OCI-LY1 (cell line): ENCODE measurements at regions not wholly inside any gene's neighbourhood (a gene's known extent, or its start where the extent isn't known, plus 50 kb on each side); places are given as distances from the start of the nearest gene placed in this dataset.

Source experiments
- H2AFZ ChIP-seq: fragments of 200-600 bp; sonication (generic), shearing (Covaris generic); 2 replicates; pipeline ENCODE4 v1.6.0; 2014; ENCODE audit warnings: antibody characterized with exemption, mild to moderate bottlenecking, low read length
- H3F3A ChIP-seq: fragments of 200-600 bp; sonication (generic), shearing (Covaris generic); 2 replicates; pipeline ENCODE4 v1.6.0; 2014; ENCODE audit warnings: mild to moderate bottlenecking, antibody characterized with exemption, low read length, moderate library complexity; ENCODE audit not compliant: insufficient read depth
- H3K27ac ChIP-seq: fragments of 200-600 bp; sonication (generic); 2 replicates; pipeline ENCODE4 v1.5.1; 2014; ENCODE audit warnings: low read length, mixed run types, mild to moderate bottlenecking, low read depth; ENCODE audit not compliant: poor library complexity, severe bottlenecking
- H3K27me3 ChIP-seq: fragments of 200-600 bp; sonication (generic); 2 replicates; pipeline ENCODE4 v1.6.0; 2014; ENCODE audit warnings: antibody characterized with exemption, mild to moderate bottlenecking, low read length, moderate library complexity; ENCODE audit not compliant: insufficient read depth
- H3K36me3 ChIP-seq: fragments of 200-600 bp; sonication (generic); 2 replicates; pipeline ENCODE4 v1.6.1; 2014; ENCODE audit warnings: mild to moderate bottlenecking, antibody characterized with exemption, low read length, moderate library complexity, mixed read lengths; ENCODE audit not compliant: insufficient read depth
- H3K4me1 ChIP-seq: fragments of 200-600 bp; sonication (generic); 2 replicates; pipeline ENCODE4 v1.5.1; 2014; ENCODE audit warnings: mild to moderate bottlenecking, low read length, moderate library complexity; ENCODE audit not compliant: insufficient read depth, severe bottlenecking
- H3K4me2 ChIP-seq: fragments of 200-600 bp; sonication (generic), shearing (Covaris generic); 2 replicates; pipeline ENCODE4 v1.6.1; 2014; ENCODE audit warnings: low read length
- H3K4me3 ChIP-seq: fragments of 200-600 bp; sonication (generic); 2 replicates; pipeline ENCODE4 v1.5.1; 2014; ENCODE audit warnings: low read length, low read depth, mild to moderate bottlenecking, mixed read lengths; ENCODE audit not compliant: poor library complexity, severe bottlenecking
- H3K79me2 ChIP-seq: fragments of 200-600 bp; shearing (Covaris generic); 2 replicates; pipeline ENCODE4 v1.6.1; 2016; ENCODE audit warnings: mixed run types, low read length, mixed read lengths; ENCODE audit not compliant: insufficient read depth
- H3K9ac ChIP-seq: fragments of 200-600 bp; sonication (generic), shearing (Covaris generic); 2 replicates; pipeline ENCODE4 v1.6.1; 2014; ENCODE audit warnings: mild to moderate bottlenecking, low read length, mixed read lengths
- H3K9me2 ChIP-seq: fragments of 200-600 bp; sonication (generic), shearing (Covaris generic); 2 replicates; pipeline ENCODE4 v1.6.1; 2014; ENCODE audit warnings: low read depth, mild to moderate bottlenecking, low read length, mixed read lengths
- H3K9me3 ChIP-seq: fragments of 200-600 bp; shearing (Covaris generic); 2 replicates; pipeline ENCODE4 v1.6.1; 2014; ENCODE audit warnings: low read length, mixed read lengths
- H4K20me1 ChIP-seq: fragments of 200-600 bp; sonication (generic), shearing (Covaris generic); 2 replicates; pipeline ENCODE4 v1.6.0; 2016; ENCODE audit warnings: mild to moderate bottlenecking, low read length; ENCODE audit not compliant: insufficient read depth
- CTCF ChIP-seq: fragments of 200-600 bp; sonication (generic), shearing (Covaris generic); IDR thresholded peaks from 2 replicates; pipeline ENCODE4 v1.5.1; 2017; ENCODE audit warnings: mild to moderate bottlenecking, antibody characterized with exemption, low read length, moderate library complexity, mixed read lengths
- EZH2 ChIP-seq: fragments of 200-600 bp; sonication (generic), shearing (Covaris generic); IDR thresholded peaks from 2 replicates; pipeline ENCODE4 v1.8.0; 2017; ENCODE audit warnings: borderline replicate concordance, mixed run types, mild to moderate bottlenecking, antibody characterized with exemption, low read length, moderate library complexity, mixed read lengths

- H3K4me3 ChIP-seq, result no peak overlapping the region
- no peaks in the 10 kb centered on the region for H4K20me1 ChIP-seq
- no peaks in the 10 kb centered on the region for H3K9me2 ChIP-seq
- no peaks in the 10 kb centered on the region for H3F3A ChIP-seq
- H3K9me3 ChIP-seq, result no peaks in the 10 kb centered on the region
- H3K36me3 ChIP-seq, result no peaks in the 10 kb centered on the region
- no peaks in the 10 kb centered on the region for H3K27me3 ChIP-seq
- no peak overlapping the region for H3K27ac ChIP-seq
- H3K79me2 ChIP-seq, result no peaks in the 10 kb centered on the region
- TF ChIP-seq CTCF, result no peak
- TF ChIP-seq EZH2, result no peak
- H2AFZ ChIP-seq, result no peak overlapping the region
- H3K9ac ChIP-seq, result no peak overlapping the region
- no peak overlapping the region for H3K4me2 ChIP-seq
- H3K4me1 ChIP-seq, result no peaks in the 10 kb centered on the region
Observed at GRCh38 chr2:35915261-35915660, 440.3 kb upstream of the CRIM1 start.

- H3K4me3 ChIP-seq, result no peak overlapping the region
- no peak overlapping the region for H3K4me2 ChIP-seq
- H2AFZ ChIP-seq, result no peak overlapping the region
Observed at GRCh38 chr2:35891936-35892335, 463.6 kb upstream of the CRIM1 start.

GRCh38 chr2:35891528-35891927 is 464.1 kb upstream of the CRIM1 start:
- H3K9me2 ChIP-seq, result no peaks in the 10 kb centered on the region
- H3K4me2 ChIP-seq, result no peak overlapping the region
- no peak overlapping the region for H3K9ac ChIP-seq
- no peak overlapping the region for H2AFZ ChIP-seq
- H3F3A ChIP-seq, result no peaks in the 10 kb centered on the region
- no peaks in the 10 kb centered on the region for H3K4me1 ChIP-seq
- H3K27ac ChIP-seq, result no peak overlapping the region
- TF ChIP-seq EZH2 (no peak), CTCF (no peak)
- no peaks in the 10 kb centered on the region for H3K9me3 ChIP-seq
- H3K4me3 ChIP-seq, result no peak overlapping the region
- H3K36me3 ChIP-seq, result no peaks in the 10 kb centered on the region
- H4K20me1 ChIP-seq, result no peaks in the 10 kb centered on the region
- no peaks in the 10 kb centered on the region for H3K27me3 ChIP-seq
- no peaks in the 10 kb centered on the region for H3K79me2 ChIP-seq

More at GRCh38 chr2:35891936-35892335, 463.6 kb upstream of the CRIM1 start:
- TF ChIP-seq CTCF (no peak), EZH2 (no peak)
- Histone ChIP-seq H3F3A (no peaks in the 10 kb centered on the region), H3K9me3 (no peaks in the 10 kb centered on the region), H3K9me2 (no peaks in the 10 kb centered on the region), H3K79me2 (no peaks in the 10 kb centered on the region), H3K27ac (no peak overlapping the region), H3K4me1 (no peaks in the 10 kb centered on the region), H3K9ac (no peak overlapping the region), H3K36me3 (no peaks in the 10 kb centered on the region), H4K20me1 (no peaks in the 10 kb centered on the region), H3K27me3 (no peaks in the 10 kb centered on the region)
